GM12864 (cell line): ENCODE measurements at regions not wholly inside any gene's neighbourhood (a gene's known extent, or its start where the extent isn't known, plus 50 kb on each side); places are given as distances from the start of the nearest gene placed in this dataset.

Source experiments
- DNase-seq: peaks from one replicate; pipeline ENCODE4 v3.0.0-alpha.2; 2011; ENCODE audit warnings: low read depth
- H3K4me3 ChIP-seq: 2 replicates; pipeline ENCODE4 v1.5.1; 2011; ENCODE audit warnings: mild to moderate bottlenecking, low read depth, low read length, control low read depth
- TF ChIP-seq, protein P1 (sequence below): IDR thresholded peaks from 2 replicates; pipeline ENCODE4 v1.5.1; 2011; ENCODE audit warnings: low read depth, mild to moderate bottlenecking, moderate library complexity, low read length, control low read depth, inconsistent platforms; ENCODE audit errors: missing control alignments

DNA sequence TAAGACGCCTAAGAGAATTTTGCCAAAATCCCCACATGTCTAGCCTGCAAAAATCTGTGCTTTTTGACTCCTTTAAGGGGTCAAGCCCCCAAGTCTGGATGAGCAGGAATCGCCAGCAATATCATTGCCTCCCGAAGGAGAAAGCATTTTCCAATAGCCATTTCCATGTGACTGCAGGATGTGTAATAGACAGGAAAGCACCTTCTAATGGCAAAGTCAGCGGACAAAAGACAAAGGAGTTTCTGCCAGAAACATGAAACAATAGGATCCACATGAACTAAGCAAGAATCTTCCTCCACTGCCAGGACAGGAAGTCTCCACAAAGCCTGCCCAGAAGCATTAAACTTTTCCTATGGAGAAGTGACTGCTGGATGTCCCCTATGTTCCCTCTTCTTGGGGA is 177.1 kb upstream of the PCSK5 start:
- H3K4me3 ChIP-seq, result no peak overlapping the region
- TF ChIP-seq, protein P1, sequence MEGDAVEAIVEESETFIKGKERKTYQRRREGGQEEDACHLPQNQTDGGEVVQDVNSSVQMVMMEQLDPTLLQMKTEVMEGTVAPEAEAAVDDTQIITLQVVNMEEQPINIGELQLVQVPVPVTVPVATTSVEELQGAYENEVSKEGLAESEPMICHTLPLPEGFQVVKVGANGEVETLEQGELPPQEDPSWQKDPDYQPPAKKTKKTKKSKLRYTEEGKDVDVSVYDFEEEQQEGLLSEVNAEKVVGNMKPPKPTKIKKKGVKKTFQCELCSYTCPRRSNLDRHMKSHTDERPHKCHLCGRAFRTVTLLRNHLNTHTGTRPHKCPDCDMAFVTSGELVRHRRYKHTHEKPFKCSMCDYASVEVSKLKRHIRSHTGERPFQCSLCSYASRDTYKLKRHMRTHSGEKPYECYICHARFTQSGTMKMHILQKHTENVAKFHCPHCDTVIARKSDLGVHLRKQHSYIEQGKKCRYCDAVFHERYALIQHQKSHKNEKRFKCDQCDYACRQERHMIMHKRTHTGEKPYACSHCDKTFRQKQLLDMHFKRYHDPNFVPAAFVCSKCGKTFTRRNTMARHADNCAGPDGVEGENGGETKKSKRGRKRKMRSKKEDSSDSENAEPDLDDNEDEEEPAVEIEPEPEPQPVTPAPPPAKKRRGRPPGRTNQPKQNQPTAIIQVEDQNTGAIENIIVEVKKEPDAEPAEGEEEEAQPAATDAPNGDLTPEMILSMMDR, result no peak
- no peak for DNase-seq

DNA sequence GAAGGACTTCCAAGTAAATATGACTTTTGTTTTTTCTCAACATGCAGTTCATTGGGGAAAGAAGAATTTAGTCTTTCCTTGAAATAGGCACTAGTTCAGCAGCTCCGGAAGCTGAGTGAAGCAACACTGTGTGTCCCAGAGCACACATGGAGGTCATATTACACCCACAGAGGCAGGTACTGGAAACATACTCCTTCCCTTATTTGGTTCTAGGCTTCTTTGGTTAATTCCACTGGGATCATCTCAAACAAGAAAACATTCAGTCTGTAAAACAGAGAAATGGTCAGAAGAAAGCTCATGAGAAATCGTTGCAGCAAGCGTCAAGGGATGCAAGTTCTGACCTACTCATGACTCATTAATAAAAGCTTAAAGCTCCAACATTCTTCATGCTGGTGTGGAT is 175.1 kb upstream of the PCSK5 start:
- no peak overlapping the region for H3K4me3 ChIP-seq
- no peak for DNase-seq
- TF ChIP-seq, protein P1, result no peak

DNA sequence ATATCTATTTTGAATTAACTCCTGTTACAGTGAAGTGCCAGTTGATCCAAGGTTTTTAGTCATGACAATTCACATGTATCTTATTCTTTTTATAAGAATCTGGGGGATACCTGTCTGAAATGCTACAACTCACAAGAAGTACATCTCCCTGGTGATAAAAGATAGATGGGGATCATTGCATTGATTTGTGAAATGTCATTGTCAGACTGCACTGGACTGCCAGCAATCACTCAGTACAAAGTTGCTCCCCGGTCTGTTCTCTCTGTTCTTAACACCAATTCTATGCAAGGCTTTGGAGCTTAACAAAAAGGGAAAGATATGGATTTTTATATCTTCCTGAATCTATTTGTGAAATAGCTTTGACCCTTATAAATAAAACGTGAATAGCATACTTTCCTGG is 171.8 kb upstream of the PCSK5 start:
- TF ChIP-seq, protein P1, result no peak
- DNase-seq, result no peak

DNA sequence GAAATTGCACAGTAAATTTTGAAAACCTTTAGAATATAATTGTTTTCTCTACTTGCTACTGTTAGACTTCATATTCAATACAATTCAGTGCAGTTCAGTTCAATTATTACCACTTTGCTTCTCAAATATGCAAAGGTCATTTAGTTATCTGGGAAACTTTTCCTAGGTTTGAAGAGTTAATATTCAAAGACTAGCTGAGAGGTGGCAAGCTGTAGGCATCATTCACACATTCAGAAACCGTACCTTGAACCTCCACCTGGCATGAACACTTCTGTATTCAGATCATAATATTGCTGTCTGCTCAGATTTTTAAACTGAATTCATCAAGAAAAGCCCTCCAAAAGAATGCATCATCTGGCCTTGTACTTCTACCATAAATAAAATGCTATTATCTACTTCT is 162.1 kb upstream of the PCSK5 start:
- DNase-seq, result no peak
- TF ChIP-seq, protein P1, result no peak
- H3K4me3 ChIP-seq, result no peak overlapping the region

More for the DNA sequence above, 171.8 kb upstream of the PCSK5 start:
- H3K4me3 ChIP-seq, result no peak overlapping the region

DNA sequence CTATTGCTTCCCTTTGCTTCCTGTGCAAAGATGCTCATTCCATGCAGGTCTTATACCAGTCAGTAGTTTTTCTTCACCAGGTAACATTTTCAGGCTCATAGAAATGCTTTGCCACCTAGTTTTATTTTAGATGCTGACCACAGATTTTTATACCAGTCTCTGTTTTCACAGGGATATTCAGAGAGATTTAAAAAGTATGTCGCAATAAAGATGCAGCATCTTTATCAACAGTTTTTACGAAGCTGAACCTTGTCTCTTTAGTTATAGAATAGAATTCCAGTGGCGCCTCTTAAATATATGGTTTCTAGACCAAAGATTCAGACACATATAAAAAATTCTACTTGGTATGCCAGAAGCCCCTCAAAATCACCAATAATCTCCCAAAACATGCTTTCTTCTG is 155.7 kb upstream of the PCSK5 start:
- H3K4me3 ChIP-seq, result no peak overlapping the region
- DNase-seq, result no peak
- TF ChIP-seq, protein P1, result no peak

DNA sequence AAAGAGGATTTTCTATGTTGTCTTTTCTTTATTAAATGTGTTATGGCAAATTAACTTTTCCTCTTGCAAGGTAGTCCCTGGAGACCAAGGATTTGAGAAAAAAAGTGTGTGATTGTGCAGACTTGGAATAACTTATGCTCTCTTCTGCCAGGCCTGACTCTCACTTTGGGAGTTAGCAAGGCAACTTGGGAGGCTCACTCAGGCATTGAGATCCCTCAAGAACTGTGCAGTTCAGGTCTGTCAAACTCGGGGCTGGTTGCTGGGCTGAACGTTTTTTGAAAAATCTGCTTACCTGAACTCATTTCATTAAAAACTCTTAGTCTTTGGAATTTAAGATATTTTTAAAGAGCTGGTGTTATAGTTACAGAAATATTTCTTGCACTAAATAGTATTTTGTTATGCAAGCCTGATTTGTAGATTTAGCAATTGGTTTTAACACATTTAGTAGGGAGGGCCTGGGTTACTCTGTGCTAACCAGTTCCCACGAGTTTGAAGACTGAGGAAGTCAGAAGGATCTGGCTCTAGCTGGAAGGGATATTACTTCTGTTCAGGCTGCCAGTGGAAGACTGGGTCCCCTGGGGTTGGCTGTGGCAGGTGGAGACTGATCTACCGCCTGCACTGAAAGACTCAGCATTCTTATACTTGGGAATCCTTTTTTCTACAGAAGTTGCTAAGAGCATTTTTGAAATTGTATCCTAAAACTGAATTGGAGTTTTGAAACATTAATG is 150.4 kb upstream of the PCSK5 start:
- TF ChIP-seq, protein P1, result no peak
- no peak overlapping the region for H3K4me3 ChIP-seq
- no peak for DNase-seq

DNA sequence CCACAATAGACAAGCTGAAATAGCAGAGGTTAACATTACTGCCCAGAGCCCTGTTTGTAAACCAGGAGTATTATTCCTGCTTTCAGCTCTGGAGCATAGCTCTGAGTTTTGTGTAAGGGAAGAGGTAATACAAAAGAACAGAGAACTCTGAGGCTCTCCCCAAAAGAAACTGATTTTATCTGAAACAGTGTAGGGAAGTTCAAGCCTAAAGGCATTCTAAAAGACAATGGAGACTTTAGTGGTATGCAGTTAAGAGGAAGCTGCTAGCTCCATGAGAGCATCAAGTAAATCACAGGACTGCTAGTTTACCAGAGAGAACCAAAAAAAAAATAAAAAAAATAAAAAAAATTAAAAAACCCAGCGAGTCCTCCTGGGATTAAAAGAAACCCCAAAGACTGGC is 146.6 kb upstream of the PCSK5 start:
- no peak for DNase-seq
- TF ChIP-seq, protein P1, result no peak
- no peak overlapping the region for H3K4me3 ChIP-seq
